ENCODE measurements at regions not wholly inside any gene's neighbourhood (a gene's known extent, or its start where the extent isn't known, plus 50 kb on each side); places are given as distances from the start of the nearest gene placed in this dataset.

DNA sequence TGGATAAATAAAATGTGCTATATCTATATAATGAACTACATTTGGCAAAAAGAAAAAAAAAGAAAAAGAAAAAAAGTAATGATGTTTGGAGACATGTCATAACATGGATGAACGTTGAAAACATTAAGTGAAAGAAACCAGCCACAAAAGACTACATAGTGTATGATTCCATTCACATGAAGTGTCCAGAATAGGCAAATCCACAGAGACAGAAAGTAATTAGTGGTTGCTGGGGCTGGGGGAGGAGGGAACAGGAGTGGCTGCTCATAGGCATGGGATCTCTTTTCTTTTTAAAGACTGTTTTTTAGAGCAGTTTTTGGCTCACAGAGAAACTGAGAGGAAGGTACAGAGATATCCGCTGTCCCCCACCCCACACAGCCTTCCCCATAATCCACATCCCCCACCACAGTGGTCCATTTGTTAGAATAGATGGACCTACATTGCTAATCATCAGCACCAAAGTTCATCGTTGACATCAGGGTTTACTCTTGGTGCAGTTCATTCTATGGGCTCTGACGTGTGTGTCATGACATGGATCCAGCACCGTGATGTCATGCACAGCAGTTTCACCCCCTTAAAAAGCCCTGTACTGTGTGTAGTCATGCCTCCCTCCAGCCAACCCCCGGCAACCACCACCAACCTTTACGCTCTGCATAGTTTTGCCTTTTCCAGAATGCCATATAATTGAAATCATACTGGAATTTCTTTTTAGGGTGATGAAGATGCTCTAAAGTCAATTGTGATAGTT is 240.9 kb upstream of the RREB1 start:
- ATAC-seq (no peak), DNase-seq (no peak)
- Histone ChIP-seq H3K36me3 (no peaks in the 10 kb centered on the region), H3K4me3 (no peak overlapping the region), H3K27ac (no peak overlapping the region), H3K4me1 (no peaks in the 10 kb centered on the region), H3K9me3 (no peaks in the 10 kb centered on the region), H3K27me3 (ENCODE audit: low read depth) (no peaks in the 10 kb centered on the region)
- intact Hi-C loops (cut with DNase I) = no loop called here
- TF ChIP-seq, protein P1, sequence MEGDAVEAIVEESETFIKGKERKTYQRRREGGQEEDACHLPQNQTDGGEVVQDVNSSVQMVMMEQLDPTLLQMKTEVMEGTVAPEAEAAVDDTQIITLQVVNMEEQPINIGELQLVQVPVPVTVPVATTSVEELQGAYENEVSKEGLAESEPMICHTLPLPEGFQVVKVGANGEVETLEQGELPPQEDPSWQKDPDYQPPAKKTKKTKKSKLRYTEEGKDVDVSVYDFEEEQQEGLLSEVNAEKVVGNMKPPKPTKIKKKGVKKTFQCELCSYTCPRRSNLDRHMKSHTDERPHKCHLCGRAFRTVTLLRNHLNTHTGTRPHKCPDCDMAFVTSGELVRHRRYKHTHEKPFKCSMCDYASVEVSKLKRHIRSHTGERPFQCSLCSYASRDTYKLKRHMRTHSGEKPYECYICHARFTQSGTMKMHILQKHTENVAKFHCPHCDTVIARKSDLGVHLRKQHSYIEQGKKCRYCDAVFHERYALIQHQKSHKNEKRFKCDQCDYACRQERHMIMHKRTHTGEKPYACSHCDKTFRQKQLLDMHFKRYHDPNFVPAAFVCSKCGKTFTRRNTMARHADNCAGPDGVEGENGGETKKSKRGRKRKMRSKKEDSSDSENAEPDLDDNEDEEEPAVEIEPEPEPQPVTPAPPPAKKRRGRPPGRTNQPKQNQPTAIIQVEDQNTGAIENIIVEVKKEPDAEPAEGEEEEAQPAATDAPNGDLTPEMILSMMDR (IDR thresholded peaks at IDR 0.05) = no peak

DNA sequence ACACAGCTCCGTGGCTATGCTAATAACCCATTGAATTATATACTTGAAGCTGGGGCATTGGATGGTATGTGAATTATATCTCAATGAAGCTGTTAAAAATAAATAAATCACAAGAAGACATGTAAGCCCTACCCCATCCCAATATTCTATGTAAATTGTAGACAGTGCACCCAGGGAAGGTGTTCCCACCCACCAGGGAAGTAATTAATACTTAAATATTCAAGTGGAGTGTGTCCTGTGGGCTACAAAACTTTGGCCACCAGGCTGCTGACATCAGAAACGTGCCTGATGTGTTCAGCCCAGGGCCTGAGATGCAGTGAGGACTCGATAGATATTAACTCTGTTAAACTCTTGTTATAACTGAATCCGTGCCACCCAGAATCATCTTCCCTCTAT is 240.4 kb upstream of the RREB1 start:
- TF ChIP-seq, protein P1 (IDR thresholded peaks at IDR 0.05) = no peak
- intact Hi-C loops (cut with DNase I) = no loop called here
- no peaks in the 10 kb centered on the region for H3K4me1 ChIP-seq
- no peaks in the 10 kb centered on the region for H3K36me3 ChIP-seq
- no peaks in the 10 kb centered on the region for H3K9me3 ChIP-seq
- H3K27me3 ChIP-seq (ENCODE audit: low read depth) = no peaks in the 10 kb centered on the region
- DNase-seq (no peak), ATAC-seq (no peak)
- no peak overlapping the region for H3K27ac ChIP-seq
- no peak overlapping the region for H3K4me3 ChIP-seq

DNA sequence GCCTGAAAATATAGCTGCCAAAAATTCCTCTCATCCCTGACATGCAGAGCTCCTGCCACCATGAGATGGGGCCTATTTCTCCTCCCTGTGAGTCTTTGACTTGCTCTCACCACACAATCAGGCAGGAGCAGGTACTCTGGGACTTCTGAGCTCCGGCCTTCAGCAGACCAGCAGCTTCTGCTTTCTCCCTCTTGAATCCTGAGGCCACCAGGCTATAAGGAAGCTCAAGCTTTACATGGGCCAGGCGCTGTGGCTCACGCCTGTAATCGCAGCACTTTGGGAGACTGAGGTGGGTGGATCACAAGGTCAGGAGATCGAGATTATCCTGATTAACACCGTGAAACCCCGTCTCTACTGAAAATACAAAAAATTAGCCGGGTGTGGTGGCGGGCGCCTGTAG is 238.7 kb upstream of the RREB1 start:
- no peak for DNase-seq
- TF ChIP-seq, protein P1 (IDR thresholded peaks at IDR 0.05) = no peak
- no peaks in the 10 kb centered on the region for H3K4me1 ChIP-seq
- H3K9me3 ChIP-seq = no peaks in the 10 kb centered on the region
- no peaks in the 10 kb centered on the region for H3K36me3 ChIP-seq
- H3K27ac ChIP-seq = peak overlapping the region; percentile 24
- intact Hi-C loops (cut with DNase I) = no loop called here
- peak in 1 of 2 donors; percentile 35 for ATAC-seq
- H3K27me3 ChIP-seq (ENCODE audit: low read depth) = no peaks in the 10 kb centered on the region
- peak overlapping the region; percentile 21 for H3K4me3 ChIP-seq

DNA sequence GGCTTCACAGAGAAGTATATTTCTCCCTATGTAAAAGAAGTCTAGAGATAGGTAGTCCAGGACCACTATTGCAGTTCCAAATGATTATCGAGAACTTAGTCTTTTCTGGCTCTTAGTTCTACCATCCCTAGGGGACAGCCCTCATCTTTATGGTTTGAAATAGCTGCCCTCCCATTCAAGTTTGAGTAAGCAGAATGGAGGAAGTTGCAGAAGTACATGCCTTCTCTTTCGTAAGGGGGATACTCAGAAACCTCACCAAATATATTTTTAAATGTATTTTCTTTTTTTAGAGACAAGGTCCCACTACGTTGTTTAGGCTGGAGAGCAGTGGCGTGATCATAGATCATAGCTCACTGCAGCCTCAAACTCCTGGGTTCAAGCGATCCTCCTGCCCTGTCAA is 236.8 kb upstream of the RREB1 start:
- Histone ChIP-seq H3K36me3 (no peaks in the 10 kb centered on the region), H3K27me3 (ENCODE audit: low read depth) (no peaks in the 10 kb centered on the region), H3K27ac (peak overlapping the region; percentile 36), H3K9me3 (no peaks in the 10 kb centered on the region), H3K4me1 (no peaks in the 10 kb centered on the region), H3K4me3 (peak overlapping the region; percentile 25)
- ATAC-seq (peak in 1 of 2 donors; percentile 37), DNase-seq (no peak)
- TF ChIP-seq, protein P1 (IDR thresholded peaks at IDR 0.05) = no peak
- intact Hi-C loops (cut with DNase I) = no loop called here

DNA sequence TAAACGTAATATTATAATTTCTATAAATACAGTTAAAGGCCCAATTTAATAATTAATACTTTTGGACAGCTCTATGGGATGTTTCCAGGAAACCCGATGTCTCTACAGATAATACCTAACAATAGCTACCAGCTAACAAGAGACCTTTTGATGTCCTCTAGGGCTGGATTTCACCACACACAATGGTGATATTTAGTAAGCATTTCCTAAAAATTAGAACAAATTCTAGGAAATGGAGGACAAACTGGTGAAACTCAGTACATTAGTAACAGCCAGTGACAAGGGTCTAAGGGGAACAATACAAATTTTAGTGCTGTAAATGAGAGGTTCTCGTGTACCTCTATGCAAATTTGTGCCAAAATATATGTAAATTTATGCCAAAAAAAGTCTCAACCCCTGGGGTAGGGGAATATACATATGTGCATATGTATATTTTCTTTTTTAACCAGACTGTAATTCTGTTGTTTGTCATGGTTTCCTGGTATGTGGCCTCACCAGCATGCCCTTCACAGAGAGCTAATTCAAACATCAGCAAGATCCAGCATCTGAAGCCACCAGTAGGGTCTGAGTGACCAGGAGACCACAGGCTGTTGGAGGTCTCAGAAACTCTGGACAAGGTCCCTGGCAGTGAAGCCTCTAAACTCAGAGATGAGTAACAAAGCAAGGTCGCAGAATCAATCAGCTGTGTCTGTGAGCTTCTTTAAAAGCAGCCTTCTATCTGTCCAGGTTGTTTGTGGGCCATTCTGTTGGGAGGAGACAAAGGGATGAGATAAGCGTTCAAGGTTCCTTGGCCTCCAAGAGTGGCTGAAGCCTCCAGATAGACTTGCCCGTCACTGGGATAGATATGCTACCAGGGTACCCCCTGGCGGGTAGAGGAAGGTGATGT is 235.1 kb upstream of the RREB1 start:
- Histone ChIP-seq H3K36me3 (no peaks in the 10 kb centered on the region), H3K4me3 (no peak overlapping the region), H3K9me3 (no peaks in the 10 kb centered on the region), H3K4me1 (no peaks in the 10 kb centered on the region), H3K27ac (peak overlapping the region; percentile 43), H3K27me3 (ENCODE audit: low read depth) (no peaks in the 10 kb centered on the region)
- DNase-seq (no peak), ATAC-seq (peak in 1 of 2 donors; percentile 3)
- intact Hi-C loops (cut with DNase I) = no loop called here
- TF ChIP-seq, protein P1 (IDR thresholded peaks at IDR 0.05) = no peak
